Hematopoietic multipotent progenitor cell treated with erythropoietin and hydrocortisone succinate and interleukin-3 and kit ligand, for 17 days (in vitro differentiated cells): ENCODE measurements at regions not wholly inside any gene's neighbourhood (a gene's known extent, or its start where the extent isn't known, plus 50 kb on each side); places are given as distances from the start of the nearest gene placed in this dataset.

ENCODE experiments used
- DNase-seq: peaks from one replicate; pipeline ENCODE4 v3.0.0-alpha.2; 2015; ENCODE audit warnings: low spot score

DNA sequence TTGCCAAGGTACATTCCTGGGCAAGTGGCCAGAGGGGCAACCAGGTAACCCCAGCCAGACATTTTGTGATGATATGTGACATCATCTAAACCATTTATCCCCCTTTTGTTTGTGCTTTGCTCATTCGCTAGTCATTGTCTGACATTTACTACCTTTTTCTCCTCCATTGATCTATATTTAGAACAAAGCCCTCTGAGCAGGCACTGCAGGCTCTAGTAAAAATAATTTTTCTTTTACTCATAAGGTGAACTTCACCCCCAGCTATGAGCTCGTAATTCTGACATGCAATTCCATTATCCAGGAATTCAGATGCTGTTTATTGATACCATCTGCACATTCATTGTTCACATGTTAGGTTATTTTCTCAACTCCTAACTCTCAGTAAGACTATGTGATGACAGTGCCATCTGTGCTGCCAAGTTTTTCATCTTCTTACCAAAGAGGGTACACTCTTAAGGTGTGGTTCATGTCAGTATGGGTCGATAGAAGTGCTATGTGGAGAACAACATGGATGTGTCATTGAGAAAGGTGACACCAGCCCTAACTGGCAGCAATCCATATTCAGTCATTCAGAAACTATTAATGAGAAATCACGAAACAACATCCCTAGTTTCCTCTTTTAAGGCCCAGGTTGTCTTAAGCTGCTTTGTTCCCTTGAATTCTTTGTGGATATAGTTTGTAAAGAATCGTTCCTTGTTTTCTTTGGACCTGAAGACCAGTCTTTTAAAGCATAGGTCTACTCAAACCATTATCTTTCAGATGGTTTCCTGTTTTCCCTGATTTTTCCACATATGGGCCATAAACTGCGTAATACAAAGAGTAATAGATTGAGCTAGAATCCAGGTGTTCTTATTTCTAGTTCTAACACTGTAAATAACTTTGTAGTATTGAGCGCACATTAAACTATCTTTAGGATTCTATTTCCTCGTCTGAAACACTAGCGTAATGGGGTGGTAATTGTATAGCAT, 978.1 kb upstream of the CDH2 start:
- no peak for DNase-seq

DNA sequence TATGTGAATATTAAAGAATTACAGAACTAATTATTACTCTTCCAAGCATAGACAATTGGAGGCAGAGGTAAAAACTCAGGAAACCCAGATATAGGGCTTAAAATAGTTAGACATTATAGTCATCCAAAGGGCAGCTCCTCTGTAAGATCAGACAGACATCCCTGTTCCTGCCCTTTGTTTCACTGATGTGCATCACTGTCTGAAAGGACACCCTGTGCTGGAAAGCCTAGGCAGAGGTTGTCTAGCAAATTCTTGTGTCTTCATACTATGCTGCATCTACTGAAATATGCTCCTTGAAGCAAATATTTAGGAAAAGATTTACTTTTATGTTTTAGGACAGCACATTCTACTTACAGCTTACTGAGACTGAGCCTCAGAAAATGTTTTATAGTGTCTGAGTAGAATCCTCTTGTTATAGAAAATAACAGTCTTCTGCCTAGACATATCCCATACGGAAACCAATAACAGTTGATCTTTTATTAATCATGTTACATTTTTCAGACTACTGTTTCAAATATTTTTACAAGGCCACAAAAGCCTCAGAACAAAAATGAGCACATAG, 977.3 kb upstream of the CDH2 start:
- DNase-seq: no peak

GRCh38 chr18:29153091-29153490, 976.2 kb upstream of the CDH2 start:
- DNase-seq: no peak

GRCh38 chr18:29147944-29148343, 971.0 kb upstream of the CDH2 start:
- no peak for DNase-seq

GRCh38 chr18:29146068-29146467, 969.1 kb upstream of the CDH2 start:
- DNase-seq: no peak

- no peak for DNase-seq
These were observed 963.7 kb upstream of the CDH2 start for GRCh38 chr18:29140590-29140989.

GRCh38 chr18:29137773-29138495, 961.0 kb upstream of the CDH2 start:
- no peak for DNase-seq

GRCh38 chr18:29123706-29124530, 947.0 kb upstream of the CDH2 start:
- no peak for DNase-seq

DNA sequence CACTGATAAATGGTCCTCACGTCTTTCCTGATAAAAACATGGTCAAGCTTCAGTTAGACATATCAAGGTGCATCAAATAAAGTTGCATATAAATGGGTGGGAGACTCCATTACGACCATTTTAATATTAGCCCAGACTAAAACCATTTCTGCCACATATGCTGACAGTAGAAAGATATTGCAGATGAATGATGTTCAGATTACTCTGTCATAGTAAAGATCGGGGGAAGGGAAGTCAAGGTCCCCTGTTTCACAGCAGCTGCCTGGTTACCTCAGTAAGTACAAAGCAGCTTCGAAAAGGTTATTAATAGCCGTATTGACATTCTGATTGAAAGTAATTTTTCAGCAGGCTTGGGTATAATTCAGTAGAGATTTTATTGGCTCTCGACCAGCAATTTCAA, 927.7 kb upstream of the CDH2 start:
- no peak for DNase-seq

DNA sequence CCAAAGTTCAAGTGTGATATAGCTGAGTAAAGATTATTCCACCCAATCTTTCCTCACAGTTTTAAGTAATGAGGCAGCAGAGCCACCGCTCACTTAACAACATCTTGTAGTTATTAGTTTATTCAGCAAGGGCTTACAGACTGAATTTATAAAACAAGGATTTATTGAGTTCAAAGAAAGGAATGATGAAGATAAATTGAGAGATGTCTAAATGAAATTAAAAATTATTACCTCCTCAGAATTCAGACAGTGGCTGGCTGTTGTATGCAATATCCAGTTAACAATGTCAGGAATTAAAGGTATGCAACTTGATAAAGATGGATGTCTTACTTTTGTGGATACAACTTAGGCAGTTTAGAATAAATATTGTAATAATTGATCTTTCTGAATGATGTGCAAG, 927.3 kb upstream of the CDH2 start:
- no peak for DNase-seq

DNA sequence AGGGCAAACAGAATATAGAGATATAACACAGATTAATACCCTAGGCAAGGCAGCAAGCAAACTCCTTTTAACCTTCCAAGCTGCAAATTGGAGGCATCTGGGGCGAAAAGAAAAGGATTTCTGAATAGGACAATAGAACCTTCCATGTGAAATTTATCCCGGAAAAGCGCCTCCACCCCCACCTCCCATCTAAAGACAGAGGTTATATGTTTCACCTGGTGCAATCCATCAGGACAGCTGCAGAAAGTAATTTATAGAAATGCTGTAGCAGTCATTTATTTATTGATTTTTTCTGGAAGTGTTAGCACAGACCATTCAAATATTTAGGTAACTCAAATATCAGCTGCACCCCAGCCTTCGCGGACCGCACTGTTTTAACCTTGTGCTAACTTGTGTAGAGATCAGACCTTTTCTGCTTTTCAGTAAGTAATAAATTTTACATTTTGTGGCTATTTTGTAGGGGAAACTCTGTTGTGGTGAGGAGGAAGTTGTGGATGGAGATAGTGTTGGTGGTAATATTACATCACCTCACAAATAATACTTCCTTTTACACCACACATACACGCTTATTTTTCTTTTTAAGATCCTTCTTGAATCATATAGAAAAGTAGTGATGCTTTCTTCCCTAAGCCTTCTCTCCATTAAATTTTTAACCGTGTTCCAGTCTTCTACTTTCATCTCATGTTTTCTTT, 919.3 kb upstream of the CDH2 start:
- DNase-seq: no peak

GRCh38 chr18:29087616-29088246, 910.8 kb upstream of the CDH2 start:
- DNase-seq: no peak

GRCh38 chr18:29084120-29084519, 907.2 kb upstream of the CDH2 start:
- no peak for DNase-seq

DNA sequence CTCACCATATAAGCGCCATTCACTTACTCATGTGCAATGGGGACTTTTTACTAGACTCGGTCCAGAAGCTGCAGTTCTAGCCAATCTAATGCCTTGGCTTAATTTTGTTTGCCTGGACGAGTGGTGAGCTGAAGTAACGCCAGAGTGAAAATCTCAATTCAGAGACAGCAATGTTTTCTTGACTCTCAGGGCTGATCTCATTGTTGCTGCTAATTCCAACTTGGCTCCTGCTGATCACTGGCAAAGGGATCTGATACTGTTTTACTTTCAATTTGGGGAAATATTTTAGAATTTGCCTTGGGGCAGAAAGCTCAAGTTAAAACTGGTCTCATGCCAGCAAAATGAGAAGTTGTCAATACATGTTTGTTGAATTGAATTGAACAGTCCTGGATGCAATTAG, 906.6 kb upstream of the CDH2 start:
- DNase-seq: no peak

- DNase-seq: no peak
These were observed 904.0 kb upstream of the CDH2 start for GRCh38 chr18:29080946-29081345.

DNA sequence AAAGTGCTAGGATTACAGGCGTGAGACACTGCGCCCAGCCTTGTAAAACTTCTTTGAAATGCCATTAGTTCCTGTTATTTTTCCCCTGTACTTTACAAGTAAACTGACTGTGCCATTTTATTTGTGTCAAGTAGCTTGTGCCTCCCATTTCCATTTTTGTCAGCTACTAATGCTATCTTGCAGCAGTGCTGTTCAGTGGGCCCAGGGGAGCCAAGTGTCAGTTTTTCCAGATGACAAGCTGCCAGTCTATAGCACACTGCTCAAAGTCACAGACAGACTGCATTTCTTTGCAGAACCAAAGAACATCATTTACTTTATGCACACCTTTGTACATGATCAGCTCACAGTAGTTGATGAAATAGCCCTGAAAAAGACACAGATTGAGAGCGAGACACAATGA, 901.3 kb upstream of the CDH2 start:
- no peak for DNase-seq

DNA sequence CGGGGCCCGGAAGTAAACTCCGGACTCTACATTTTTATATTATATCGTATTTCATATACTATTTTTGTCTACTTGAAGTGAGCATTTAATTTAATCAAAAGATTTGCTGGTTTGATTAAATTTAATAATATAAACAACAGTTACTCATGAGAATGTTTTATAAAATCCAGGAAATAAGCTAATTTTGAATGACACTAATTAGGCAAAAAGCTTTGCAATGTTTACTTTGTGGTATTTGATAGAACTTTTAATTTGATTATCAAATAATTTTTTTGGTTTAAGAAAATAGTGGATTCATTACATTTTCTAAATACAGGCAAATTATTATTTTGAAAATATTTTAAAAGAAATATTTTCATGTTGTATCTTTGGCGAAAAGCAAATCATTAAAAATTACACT, 900.4 kb upstream of the CDH2 start:
- no peak for DNase-seq

- DNase-seq: no peak
These were observed 899.7 kb upstream of the CDH2 start for GRCh38 chr18:29076645-29077044.

DNA sequence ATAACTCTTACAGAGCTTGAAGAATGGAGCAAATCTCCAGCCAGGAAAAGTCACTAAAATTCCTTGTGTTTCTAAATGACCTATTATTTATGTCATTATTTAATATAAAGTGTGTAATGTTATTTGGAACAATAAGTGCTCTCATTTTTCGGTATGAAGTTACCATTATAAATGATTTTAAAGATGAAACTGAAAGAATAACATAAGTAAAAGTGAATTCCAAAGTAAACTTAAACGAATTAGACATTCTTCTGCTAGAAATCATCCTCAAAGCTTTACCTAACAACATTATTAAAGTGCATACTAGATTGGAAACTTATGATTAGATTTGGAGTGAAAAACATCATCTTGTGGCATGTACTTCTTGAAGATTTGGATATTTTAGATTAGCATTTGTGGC, 897.2 kb upstream of the CDH2 start:
- DNase-seq: no peak

- DNase-seq: no peak
These were observed 894.9 kb upstream of the CDH2 start for GRCh38 chr18:29071869-29072268.

GRCh38 chr18:29063346-29063745, 886.4 kb upstream of the CDH2 start:
- no peak for DNase-seq
